PFSK-1 (cell line): ENCODE measurements at regions not wholly inside any gene's neighbourhood (a gene's known extent, or its start where the extent isn't known, plus 50 kb on each side); places are given as distances from the start of the nearest gene placed in this dataset.

ENCODE experiments used
- FOXP2 ChIP-seq: optimal IDR thresholded peaks from 2 replicates; pipeline ENCODE3; 2011; ENCODE audit warnings: borderline replicate concordance, control low read depth, inconsistent platforms; ENCODE audit not compliant: insufficient read depth; ENCODE audit errors: extremely low read length, extremely low read depth
- POLR2AphosphoS5 ChIP-seq: IDR thresholded peaks from 2 replicates; pipeline ENCODE4 v1.6.1; 2012; ENCODE audit warnings: low read depth, mild to moderate bottlenecking, control low read depth, low read length, moderate library complexity
- SIN3A ChIP-seq: IDR thresholded peaks from 2 replicates; pipeline ENCODE4 v1.6.1; 2012; ENCODE audit warnings: mild to moderate bottlenecking, low read length, moderate library complexity, borderline replicate concordance; ENCODE audit not compliant: insufficient read depth
- TAF1 ChIP-seq: IDR thresholded peaks from 2 replicates; pipeline ENCODE4 v1.6.1; 2012; ENCODE audit warnings: low read length, control low read depth, borderline replicate concordance; ENCODE audit not compliant: insufficient read depth
- TF ChIP-seq, protein P1 (sequence below), 2 experiments: IDR thresholded peaks; 2 replicates each; pipeline versions ENCODE4 v1.6.1 to v1.8.0; 2011 to 2012; ENCODE audit warnings: low read depth in 2 of 2, low read length in 2 of 2, control low read depth in 1 of 2, inconsistent platforms in 1 of 2, mild to moderate bottlenecking in 1 of 2, moderate library complexity in 1 of 2; ENCODE audit not compliant: insufficient read depth in 1 of 2

DNA sequence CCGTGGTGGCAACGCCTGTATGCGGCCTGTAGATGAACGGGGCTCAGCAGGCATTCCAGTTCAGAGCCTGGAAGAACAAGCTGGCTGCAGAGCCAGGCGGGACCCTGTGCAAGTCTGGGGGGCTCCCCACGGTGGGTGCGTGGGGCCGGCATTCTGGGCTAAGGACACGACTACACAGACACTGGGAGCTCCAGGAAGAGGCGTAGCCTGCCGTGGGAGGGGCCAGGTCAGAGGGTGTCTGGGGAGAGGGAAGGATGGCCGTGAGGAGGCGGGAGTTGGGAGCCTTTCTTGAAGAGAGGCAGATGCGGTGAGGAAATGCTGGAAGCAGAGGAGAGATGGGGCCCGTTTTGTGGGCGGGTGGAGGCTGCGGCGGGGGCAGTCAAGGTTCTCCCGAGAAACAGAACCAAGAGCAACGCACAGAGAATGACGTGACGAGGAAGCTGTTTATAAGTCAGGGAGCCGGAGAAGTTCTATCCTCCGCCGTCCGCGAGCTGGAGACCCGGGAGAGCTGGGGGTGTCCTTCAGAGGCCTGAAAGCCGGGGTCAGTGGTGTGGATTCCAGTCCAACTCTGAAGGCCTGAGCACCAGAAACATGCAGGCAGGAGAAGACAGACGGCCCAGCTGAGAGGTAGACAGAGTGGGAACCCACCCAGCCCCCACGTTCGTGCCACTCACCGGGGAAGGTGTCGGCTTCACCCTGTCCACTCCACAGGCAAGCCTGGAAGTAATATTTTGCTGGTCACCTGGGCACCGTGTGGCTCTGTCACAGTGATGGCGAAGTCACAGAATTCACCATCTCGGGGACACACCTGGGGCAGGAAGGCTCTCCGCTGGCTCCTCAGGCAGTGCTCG, 529.6 kb downstream of the BRD1 start:
- TF ChIP-seq FOXP2 (no peak), SIN3A (no peak), TAF1 (no peak), POLR2AphosphoS5 (no peak)
- TF ChIP-seq, protein P1, sequence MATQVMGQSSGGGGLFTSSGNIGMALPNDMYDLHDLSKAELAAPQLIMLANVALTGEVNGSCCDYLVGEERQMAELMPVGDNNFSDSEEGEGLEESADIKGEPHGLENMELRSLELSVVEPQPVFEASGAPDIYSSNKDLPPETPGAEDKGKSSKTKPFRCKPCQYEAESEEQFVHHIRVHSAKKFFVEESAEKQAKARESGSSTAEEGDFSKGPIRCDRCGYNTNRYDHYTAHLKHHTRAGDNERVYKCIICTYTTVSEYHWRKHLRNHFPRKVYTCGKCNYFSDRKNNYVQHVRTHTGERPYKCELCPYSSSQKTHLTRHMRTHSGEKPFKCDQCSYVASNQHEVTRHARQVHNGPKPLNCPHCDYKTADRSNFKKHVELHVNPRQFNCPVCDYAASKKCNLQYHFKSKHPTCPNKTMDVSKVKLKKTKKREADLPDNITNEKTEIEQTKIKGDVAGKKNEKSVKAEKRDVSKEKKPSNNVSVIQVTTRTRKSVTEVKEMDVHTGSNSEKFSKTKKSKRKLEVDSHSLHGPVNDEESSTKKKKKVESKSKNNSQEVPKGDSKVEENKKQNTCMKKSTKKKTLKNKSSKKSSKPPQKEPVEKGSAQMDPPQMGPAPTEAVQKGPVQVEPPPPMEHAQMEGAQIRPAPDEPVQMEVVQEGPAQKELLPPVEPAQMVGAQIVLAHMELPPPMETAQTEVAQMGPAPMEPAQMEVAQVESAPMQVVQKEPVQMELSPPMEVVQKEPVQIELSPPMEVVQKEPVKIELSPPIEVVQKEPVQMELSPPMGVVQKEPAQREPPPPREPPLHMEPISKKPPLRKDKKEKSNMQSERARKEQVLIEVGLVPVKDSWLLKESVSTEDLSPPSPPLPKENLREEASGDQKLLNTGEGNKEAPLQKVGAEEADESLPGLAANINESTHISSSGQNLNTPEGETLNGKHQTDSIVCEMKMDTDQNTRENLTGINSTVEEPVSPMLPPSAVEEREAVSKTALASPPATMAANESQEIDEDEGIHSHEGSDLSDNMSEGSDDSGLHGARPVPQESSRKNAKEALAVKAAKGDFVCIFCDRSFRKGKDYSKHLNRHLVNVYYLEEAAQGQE (IDR thresholded peaks at IDR 0.05; ENCODE audit: insufficient read depth in 1 of 2, low read depth in 2 of 2, low read length in 2 of 2), result no peak

DNA sequence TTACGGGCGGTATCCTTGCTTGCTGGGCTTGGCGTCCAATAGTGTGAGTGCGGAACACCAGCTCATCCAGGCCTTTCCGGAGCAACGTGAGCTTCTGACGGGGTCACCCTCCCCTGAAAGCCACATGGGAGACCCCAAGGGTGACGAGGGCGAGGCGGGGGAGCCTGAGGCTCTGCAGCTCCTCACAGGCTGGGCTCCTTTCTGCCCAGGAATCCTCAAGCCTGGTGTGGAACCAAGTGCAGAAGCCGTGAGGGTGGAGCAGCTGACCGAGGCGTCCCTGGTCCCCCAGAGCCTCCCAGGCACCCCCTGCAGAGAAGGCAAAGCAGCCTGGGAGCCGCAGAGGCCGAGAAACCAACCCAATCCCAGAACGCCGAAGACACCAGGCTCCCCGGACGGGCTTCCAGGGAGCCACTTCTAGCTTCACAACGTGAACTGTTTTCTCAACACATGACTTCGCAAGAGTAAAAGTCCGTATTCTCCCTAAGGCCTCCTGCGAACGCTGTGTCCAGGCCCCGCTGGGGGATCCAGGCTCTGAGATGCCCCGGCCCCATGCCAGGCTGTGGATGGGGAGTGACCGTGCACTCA, 530.3 kb downstream of the BRD1 start:
- no peak for TF ChIP-seq POLR2AphosphoS5
- no peak for TF ChIP-seq TAF1
- no peak for TF ChIP-seq SIN3A
- TF ChIP-seq, protein P1 (IDR thresholded peaks at IDR 0.05; ENCODE audit: insufficient read depth in 1 of 2, low read depth in 2 of 2, low read length in 2 of 2), result no peak
- TF ChIP-seq FOXP2, result no peak

DNA sequence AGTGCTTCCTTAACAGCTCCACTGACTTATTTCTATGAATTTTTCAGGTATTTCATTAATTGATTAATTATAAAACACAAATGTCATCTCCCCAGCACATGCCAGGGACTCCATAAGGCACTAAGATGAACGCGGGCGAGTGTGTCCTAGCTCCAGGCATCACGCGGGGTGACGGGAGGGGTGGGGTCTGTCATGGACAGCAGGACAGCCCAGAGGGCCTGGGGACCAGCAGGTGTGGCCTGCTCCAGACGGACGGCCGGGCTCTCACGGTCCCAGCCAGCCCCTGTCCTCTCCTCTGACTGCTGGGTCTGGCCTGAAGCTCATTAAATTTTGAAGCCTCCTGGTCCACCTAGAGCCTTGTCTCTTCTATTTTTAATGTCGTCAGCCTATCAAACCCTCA, 531.1 kb downstream of the BRD1 start:
- TF ChIP-seq TAF1, result no peak
- no peak for TF ChIP-seq FOXP2
- no peak for TF ChIP-seq SIN3A
- TF ChIP-seq, protein P1 (IDR thresholded peaks at IDR 0.05; ENCODE audit: insufficient read depth in 1 of 2, low read depth in 2 of 2, low read length in 2 of 2), result no peak
- TF ChIP-seq POLR2AphosphoS5, result no peak

DNA sequence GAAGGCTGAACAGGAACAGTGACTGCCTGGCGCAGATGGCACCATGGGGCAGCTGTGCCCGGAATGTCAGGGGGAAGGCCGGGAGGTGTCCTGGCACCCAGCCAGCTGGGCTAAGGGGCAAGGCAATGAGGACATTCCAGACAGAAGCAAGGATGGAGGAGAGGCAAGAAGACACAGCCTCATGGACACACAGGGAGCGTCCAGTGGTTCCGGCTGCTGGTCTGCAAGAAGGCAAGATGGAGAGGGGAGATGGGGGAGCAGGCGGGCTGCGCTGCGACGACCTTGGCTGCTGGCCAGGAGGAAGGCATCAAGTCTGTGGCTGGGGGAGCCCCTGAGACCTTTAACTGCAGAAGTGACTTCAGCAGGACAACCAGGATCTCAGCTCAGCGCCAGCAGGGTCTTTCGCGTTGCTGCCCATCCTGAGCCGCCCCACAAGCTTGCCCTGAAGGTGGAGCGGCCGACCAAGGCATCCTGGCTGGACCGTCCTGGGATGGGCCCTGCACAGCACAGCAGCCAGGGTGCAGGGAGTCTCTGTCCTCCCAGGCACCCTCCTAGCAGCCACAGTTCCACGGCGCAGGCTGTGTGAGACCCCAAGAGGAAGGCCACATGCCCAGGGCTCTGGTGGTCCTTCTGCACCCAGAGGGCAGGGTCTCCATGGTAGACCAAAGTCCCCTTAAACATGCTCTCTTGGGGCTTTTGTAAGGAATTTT, 531.7 kb downstream of the BRD1 start:
- TF ChIP-seq FOXP2, result no peak
- no peak for TF ChIP-seq TAF1
- TF ChIP-seq, protein P1 (IDR thresholded peaks at IDR 0.05; ENCODE audit: insufficient read depth in 1 of 2, low read depth in 2 of 2, low read length in 2 of 2), result no peak
- TF ChIP-seq SIN3A, result no peak
- TF ChIP-seq POLR2AphosphoS5, result no peak
